Amniotic stem cell (primary cell): ENCODE measurements at regions not wholly inside any gene's neighbourhood (a gene's known extent, or its start where the extent isn't known, plus 50 kb on each side); places are given as distances from the start of the nearest gene placed in this dataset.
"Not testable (repeated sequence)": the region's sequence is repeated elsewhere in the genome, so short reads cannot be mapped to it uniquely, and the experiment has no call there.

Experiments used
- DNase-seq: peaks from one replicate; lab custom pipeline; 2025; lab: John Stamatoyannopoulos, UW

GRCh38 chr4:126738527-126738923 is 894.2 kb upstream of the INTU start:
- no peak for DNase-seq

- DNase-seq, result no peak
Observed at GRCh38 chr4:126738926-126739325, 893.8 kb upstream of the INTU start.

GRCh38 chr4:126740687-126741086 is 892.1 kb upstream of the INTU start:
- DNase-seq, result no peak

- no peak for DNase-seq
Observed at GRCh38 chr4:126742048-126742447, 890.7 kb upstream of the INTU start.

- DNase-seq, result no peak
Observed at GRCh38 chr4:126742885-126743284, 889.9 kb upstream of the INTU start.

- no peak for DNase-seq
Observed at GRCh38 chr4:126748736-126749135, 884.0 kb upstream of the INTU start.

GRCh38 chr4:126750723-126751122 is 882.0 kb upstream of the INTU start:
- no peak for DNase-seq

GRCh38 chr4:126752126-126752525 is 880.6 kb upstream of the INTU start:
- no peak for DNase-seq

- no peak for DNase-seq
Observed at GRCh38 chr4:126752702-126753101, 880.1 kb upstream of the INTU start.

GRCh38 chr4:126753592-126753991 is 879.2 kb upstream of the INTU start:
- DNase-seq, result no peak

- no peak for DNase-seq
Observed at GRCh38 chr4:126755506-126755905, 877.3 kb upstream of the INTU start.

- DNase-seq, result no peak
Observed at GRCh38 chr4:126756050-126756829, 876.5 kb upstream of the INTU start.

GRCh38 chr4:126757219-126757618 is 875.5 kb upstream of the INTU start:
- DNase-seq, result no peak

GRCh38 chr4:126758493-126758892 is 874.3 kb upstream of the INTU start:
- DNase-seq, result no peak

- DNase-seq, result no peak
Observed at GRCh38 chr4:126761947-126762662, 870.7 kb upstream of the INTU start.

- no peak for DNase-seq
Observed at GRCh38 chr4:126762663-126763247, 870.0 kb upstream of the INTU start.

GRCh38 chr4:126766241-126766640 is 866.5 kb upstream of the INTU start:
- no peak for DNase-seq

- no peak for DNase-seq
Observed at GRCh38 chr4:126768338-126768737, 864.4 kb upstream of the INTU start.

GRCh38 chr4:126770811-126771553 is 861.8 kb upstream of the INTU start:
- not testable (repeated sequence) for DNase-seq

GRCh38 chr4:126771618-126772017 is 861.1 kb upstream of the INTU start:
- DNase-seq, result not testable (repeated sequence)

- no peak for DNase-seq
Observed at GRCh38 chr4:126772662-126773061, 860.1 kb upstream of the INTU start.

GRCh38 chr4:126775485-126776106 is 857.2 kb upstream of the INTU start:
- no peak for DNase-seq
